ENCODE measurements at regions not wholly inside any gene's neighbourhood (a gene's known extent, or its start where the extent isn't known, plus 50 kb on each side); places are given as distances from the start of the nearest gene placed in this dataset.

DNA sequence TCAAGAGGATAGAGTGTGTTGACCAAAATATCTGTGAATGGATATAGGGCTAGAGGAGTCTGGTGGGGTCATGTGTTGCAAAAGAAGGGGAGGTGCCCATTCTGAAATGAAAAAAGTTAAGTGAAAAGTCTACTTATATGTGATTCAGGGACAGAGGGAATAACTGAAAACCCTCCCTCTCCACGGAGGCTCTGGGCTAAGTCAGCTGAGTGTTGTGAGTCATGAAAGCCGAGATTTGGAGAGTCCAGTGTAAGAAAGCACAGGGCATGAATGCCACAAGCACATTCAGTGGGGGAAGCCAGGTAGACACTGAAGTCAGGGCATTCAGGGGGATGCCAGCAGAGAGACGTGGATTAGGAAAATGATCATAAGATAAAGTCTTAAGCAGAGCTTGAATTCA lies 871.9 kb downstream of the TSN start:
- TF ChIP-seq, protein P1, sequence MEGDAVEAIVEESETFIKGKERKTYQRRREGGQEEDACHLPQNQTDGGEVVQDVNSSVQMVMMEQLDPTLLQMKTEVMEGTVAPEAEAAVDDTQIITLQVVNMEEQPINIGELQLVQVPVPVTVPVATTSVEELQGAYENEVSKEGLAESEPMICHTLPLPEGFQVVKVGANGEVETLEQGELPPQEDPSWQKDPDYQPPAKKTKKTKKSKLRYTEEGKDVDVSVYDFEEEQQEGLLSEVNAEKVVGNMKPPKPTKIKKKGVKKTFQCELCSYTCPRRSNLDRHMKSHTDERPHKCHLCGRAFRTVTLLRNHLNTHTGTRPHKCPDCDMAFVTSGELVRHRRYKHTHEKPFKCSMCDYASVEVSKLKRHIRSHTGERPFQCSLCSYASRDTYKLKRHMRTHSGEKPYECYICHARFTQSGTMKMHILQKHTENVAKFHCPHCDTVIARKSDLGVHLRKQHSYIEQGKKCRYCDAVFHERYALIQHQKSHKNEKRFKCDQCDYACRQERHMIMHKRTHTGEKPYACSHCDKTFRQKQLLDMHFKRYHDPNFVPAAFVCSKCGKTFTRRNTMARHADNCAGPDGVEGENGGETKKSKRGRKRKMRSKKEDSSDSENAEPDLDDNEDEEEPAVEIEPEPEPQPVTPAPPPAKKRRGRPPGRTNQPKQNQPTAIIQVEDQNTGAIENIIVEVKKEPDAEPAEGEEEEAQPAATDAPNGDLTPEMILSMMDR (IDR thresholded peaks at IDR 0.05; ENCODE audit: insufficient read depth, low read length) = no peak
- TF ChIP-seq SPI1 (IDR thresholded peaks at IDR 0.05; ENCODE audit: borderline replicate concordance, low read depth) (no peak), GABPA (IDR thresholded peaks at IDR 0.05; ENCODE audit: low read depth) (no peak), POLR2AphosphoS5 (IDR thresholded peaks at IDR 0.05; ENCODE audit: low read depth) (no peak)
- TF ChIP-seq, protein P2, sequence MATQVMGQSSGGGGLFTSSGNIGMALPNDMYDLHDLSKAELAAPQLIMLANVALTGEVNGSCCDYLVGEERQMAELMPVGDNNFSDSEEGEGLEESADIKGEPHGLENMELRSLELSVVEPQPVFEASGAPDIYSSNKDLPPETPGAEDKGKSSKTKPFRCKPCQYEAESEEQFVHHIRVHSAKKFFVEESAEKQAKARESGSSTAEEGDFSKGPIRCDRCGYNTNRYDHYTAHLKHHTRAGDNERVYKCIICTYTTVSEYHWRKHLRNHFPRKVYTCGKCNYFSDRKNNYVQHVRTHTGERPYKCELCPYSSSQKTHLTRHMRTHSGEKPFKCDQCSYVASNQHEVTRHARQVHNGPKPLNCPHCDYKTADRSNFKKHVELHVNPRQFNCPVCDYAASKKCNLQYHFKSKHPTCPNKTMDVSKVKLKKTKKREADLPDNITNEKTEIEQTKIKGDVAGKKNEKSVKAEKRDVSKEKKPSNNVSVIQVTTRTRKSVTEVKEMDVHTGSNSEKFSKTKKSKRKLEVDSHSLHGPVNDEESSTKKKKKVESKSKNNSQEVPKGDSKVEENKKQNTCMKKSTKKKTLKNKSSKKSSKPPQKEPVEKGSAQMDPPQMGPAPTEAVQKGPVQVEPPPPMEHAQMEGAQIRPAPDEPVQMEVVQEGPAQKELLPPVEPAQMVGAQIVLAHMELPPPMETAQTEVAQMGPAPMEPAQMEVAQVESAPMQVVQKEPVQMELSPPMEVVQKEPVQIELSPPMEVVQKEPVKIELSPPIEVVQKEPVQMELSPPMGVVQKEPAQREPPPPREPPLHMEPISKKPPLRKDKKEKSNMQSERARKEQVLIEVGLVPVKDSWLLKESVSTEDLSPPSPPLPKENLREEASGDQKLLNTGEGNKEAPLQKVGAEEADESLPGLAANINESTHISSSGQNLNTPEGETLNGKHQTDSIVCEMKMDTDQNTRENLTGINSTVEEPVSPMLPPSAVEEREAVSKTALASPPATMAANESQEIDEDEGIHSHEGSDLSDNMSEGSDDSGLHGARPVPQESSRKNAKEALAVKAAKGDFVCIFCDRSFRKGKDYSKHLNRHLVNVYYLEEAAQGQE (IDR thresholded peaks at IDR 0.05; ENCODE audit: insufficient replicate concordance, low read depth) = no peak
- no peak overlapping the region for H3K27ac ChIP-seq (replicated peaks)
- no peak for DNase-seq (ENCODE audit: low read depth in 1 of 2, low spot score in 1 of 2)
- no peaks in the 10 kb centered on the region for H3K27me3 ChIP-seq (ENCODE audit: insufficient read depth, poor library complexity, severe bottlenecking)
- H3K4me3 ChIP-seq (replicated peaks; ENCODE audit: insufficient read depth, low read length) = no peak overlapping the region

DNA sequence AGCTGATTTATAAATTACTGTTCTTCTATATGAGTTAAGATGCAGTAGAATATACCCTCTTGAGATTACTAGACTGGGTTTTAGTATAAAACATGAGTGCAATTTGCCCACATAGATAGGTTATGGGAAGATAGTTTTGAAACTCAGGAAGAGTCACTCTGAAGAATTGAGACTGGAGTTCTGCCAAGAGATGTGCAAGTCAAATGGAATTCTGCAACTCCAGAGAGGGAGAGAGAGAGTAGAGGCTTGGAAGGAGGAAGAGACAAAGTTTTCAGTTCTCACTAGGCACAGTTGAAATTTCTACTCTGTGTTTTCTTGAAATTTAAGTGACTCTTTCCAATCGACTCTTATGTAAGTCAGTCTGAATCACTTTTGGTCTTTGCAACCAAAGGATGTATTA lies 878.8 kb downstream of the TSN start:
- Histone ChIP-seq H3K4me3 (replicated peaks; ENCODE audit: insufficient read depth, low read length) (no peak overlapping the region), H3K27me3 (ENCODE audit: insufficient read depth, poor library complexity, severe bottlenecking) (no peaks in the 10 kb centered on the region), H3K27ac (replicated peaks) (no peak overlapping the region)
- TF ChIP-seq, protein P2 (IDR thresholded peaks at IDR 0.05; ENCODE audit: insufficient replicate concordance, low read depth) = no peak
- TF ChIP-seq SPI1 (IDR thresholded peaks at IDR 0.05; ENCODE audit: borderline replicate concordance, low read depth) (no peak), POLR2AphosphoS5 (IDR thresholded peaks at IDR 0.05; ENCODE audit: low read depth) (no peak), GABPA (IDR thresholded peaks at IDR 0.05; ENCODE audit: low read depth) (no peak)
- TF ChIP-seq, protein P1 (IDR thresholded peaks at IDR 0.05; ENCODE audit: insufficient read depth, low read length) = no peak
- DNase-seq (ENCODE audit: low read depth in 1 of 2, low spot score in 1 of 2) = no peak

DNA sequence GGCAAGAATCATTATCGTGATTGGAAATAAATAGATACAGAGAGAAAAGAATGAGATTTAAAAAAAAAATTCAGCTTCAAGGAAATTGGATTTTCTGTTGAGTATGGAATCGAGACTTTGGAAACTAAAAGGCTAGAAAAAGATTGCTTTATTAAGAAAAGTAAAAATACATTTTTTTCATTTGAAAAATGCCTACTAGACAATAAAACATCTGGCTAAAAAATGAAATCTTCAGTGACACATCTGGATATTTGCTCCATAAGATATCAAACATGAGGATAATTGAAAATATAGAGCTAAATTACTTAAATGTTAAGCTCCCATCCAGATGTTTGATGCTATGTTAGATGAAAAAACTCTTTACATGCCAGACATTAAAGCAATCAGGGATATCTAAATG lies 879.5 kb downstream of the TSN start:
- H3K27ac ChIP-seq (replicated peaks) = no peak overlapping the region

More for the DNA sequence above, 879.5 kb downstream of the TSN start:
- Histone ChIP-seq H3K27me3 (ENCODE audit: insufficient read depth, poor library complexity, severe bottlenecking) (no peaks in the 10 kb centered on the region), H3K4me3 (replicated peaks; ENCODE audit: insufficient read depth, low read length) (no peak overlapping the region)
- DNase-seq (ENCODE audit: low read depth in 1 of 2, low spot score in 1 of 2) = no peak
- TF ChIP-seq POLR2AphosphoS5 (IDR thresholded peaks at IDR 0.05; ENCODE audit: low read depth) (no peak), GABPA (IDR thresholded peaks at IDR 0.05; ENCODE audit: low read depth) (no peak), SPI1 (IDR thresholded peaks at IDR 0.05; ENCODE audit: borderline replicate concordance, low read depth) (no peak)
- TF ChIP-seq, protein P2 (IDR thresholded peaks at IDR 0.05; ENCODE audit: insufficient replicate concordance, low read depth) = no peak
- TF ChIP-seq, protein P1 (IDR thresholded peaks at IDR 0.05; ENCODE audit: insufficient read depth, low read length) = no peak

Measured in HL-60 (cell line).